ENCODE measurements at regions not wholly inside any gene's neighbourhood (a gene's known extent, or its start where the extent isn't known, plus 50 kb on each side); places are given as distances from the start of the nearest gene placed in this dataset.

DNA sequence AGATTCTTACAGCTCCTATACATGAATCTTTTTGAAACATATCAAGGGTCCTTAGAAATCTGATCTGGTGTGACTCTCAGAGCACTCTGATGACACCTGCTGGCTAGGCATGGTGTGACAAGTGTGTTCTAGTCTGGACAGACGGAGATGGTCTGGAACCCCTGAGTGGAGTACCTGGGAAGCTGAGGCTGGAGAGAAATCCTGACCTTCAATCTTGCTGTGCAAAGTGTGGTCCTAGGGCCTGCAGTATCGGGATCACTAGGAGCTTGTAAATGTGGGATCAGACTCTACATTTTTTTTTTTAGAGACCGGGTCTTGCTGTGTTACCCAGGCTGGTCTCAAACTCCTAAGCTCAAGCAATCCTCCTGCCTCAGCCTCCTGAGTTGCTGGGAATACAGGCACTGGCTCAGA is 78.6 kb upstream of the SOD1 start:
- Mint-ChIP-seq H3K9me3 (ENCODE audit: low read depth) (no peaks in the 10 kb centered on the region), H3K4me3 (no peak overlapping the region), H3K36me3 (no peaks in the 10 kb centered on the region), H3K27me3 (peaks cover 4% of the 10 kb centered on the region), H3K27ac (no peak overlapping the region), H3K4me1 (ENCODE audit: low read depth) (peaks cover 2% of the 10 kb centered on the region)

DNA sequence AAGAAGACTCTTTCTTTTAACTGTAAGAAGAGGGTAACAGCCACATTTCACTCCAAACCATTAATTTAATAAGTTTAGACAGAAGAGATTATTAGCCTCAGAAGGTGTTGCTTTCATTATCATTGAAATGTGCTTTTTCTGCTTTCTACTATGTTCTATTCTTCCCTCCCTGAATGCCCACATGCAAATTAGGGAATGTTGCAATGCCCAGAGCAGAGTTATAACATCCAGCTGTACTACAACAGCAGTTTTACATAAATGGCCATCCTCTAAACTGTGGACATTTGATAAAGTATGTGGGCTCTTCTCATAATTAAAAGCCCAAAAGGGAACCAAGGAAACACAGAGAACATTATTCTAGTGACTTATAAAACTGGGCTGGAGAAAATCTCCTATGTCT is 82.2 kb upstream of the SOD1 start:
- Mint-ChIP-seq H3K36me3 (no peaks in the 10 kb centered on the region), H3K9me3 (ENCODE audit: low read depth) (peaks cover 8% of the 10 kb centered on the region), H3K27ac (no peak overlapping the region), H3K27me3 (peaks cover 4% of the 10 kb centered on the region), H3K4me1 (ENCODE audit: low read depth) (peaks cover 2% of the 10 kb centered on the region), H3K4me3 (no peak overlapping the region)

DNA sequence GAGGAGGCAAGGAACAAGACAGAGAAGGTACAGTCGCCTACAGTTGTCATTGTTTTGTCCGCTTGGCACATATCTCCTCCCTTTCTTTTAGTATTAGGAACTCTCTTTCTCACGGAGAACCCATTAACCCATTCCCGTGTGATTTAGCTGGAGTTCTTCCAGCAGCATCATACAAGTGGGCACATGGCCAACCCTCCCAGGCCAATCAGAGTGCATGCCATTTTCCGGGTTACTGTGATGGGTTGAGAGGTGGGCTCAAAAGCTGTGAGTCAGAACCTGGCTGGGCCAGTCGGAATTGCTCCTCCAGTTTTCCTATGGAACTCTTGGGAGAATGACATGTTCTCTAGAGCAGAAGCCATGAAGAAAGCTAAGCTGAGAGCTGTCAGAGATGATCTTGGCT is 83.1 kb upstream of the SOD1 start:
- Mint-ChIP-seq H3K27ac (no peak overlapping the region), H3K36me3 (no peaks in the 10 kb centered on the region), H3K4me1 (ENCODE audit: low read depth) (peaks cover 2% of the 10 kb centered on the region), H3K27me3 (peaks cover 4% of the 10 kb centered on the region), H3K4me3 (no peak overlapping the region), H3K9me3 (ENCODE audit: low read depth) (peaks cover 8% of the 10 kb centered on the region)

DNA sequence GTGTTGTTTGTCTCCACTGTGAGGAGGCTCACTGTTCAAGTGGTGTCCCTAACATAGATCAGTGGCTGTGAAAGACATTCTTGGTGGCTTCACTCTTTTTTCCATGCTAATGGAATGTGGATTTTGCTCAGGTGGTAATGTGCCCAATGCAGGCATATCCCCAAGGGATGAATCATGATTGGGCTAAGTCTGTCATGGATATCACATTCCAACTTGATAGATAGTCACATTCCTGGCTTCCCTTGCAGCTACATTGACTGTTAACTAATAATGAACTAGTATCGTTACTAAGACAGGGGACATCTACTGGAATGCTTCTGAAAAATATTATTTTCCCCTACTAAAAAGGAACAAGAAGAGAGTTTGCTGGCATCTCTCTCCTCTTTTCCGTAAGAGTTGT is 86.3 kb upstream of the SOD1 start:
- Mint-ChIP-seq H3K4me1 (ENCODE audit: low read depth) (no peaks in the 10 kb centered on the region), H3K27ac (no peak overlapping the region), H3K4me3 (no peak overlapping the region), H3K27me3 (peaks cover 1% of the 10 kb centered on the region), H3K9me3 (ENCODE audit: low read depth) (peaks cover 8% of the 10 kb centered on the region), H3K36me3 (no peaks in the 10 kb centered on the region)

DNA sequence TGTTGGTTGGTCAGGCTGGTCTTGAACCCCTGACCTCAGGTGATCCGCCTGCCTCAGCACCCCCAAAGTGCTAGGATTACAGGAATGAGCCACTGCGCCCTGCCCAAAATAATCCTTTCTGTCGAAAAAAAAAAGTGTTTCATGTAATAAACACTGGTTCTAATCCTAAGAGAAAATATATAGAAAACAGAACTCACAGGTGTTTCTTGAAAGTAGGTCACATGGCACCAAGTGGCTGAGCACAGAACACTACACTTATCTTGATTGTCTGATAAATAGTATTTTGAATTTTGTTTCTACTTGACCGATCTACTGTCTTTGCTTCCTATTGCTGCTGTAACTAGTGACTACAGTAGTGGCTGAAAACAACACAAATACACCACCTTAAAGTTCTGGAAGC is 87.6 kb upstream of the SOD1 start:
- Mint-ChIP-seq H3K27ac (no peak overlapping the region), H3K4me1 (ENCODE audit: low read depth) (no peaks in the 10 kb centered on the region), H3K9me3 (ENCODE audit: low read depth) (peaks cover 8% of the 10 kb centered on the region), H3K36me3 (no peaks in the 10 kb centered on the region), H3K4me3 (no peak overlapping the region), H3K27me3 (no peaks in the 10 kb centered on the region)

DNA sequence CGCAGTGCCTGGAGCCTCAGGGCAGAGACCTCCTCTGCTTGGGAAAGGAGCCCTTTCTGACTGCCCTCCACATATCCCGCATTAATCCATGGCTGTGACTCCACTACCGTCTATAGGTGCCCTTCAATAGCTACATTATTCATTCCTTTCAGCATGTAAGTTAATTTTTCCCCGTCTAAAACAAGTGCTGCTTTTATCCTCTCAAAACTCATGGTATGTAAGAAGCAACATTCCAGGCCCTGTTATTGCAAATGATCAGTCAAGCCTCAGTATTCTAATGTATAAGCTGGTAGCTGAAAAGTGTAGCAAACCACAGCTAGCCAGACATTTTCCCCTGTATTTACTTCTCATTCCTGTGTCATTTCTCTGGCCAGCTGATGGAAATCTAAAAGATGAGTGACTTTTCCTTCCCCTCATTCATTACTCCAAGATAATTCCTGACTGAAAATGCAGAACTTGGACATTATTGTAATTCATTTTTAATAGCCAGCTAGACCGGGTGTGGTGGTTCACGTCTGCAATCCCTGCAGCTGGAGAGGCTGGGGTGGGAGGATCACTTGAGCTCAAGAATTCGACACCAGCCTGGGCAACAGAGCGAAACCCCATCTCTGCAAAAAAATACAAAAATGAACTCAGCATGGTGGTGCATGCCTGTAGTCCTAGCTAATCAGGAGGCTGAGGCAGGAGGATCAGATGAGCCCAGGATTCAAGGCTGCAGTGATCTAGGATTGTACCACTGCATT is 88.5 kb upstream of the SOD1 start:
- Mint-ChIP-seq H3K36me3 (no peaks in the 10 kb centered on the region), H3K27me3 (no peaks in the 10 kb centered on the region), H3K27ac (no peak overlapping the region), H3K4me3 (no peak overlapping the region), H3K9me3 (ENCODE audit: low read depth) (peaks cover 8% of the 10 kb centered on the region), H3K4me1 (ENCODE audit: low read depth) (no peaks in the 10 kb centered on the region)

DNA sequence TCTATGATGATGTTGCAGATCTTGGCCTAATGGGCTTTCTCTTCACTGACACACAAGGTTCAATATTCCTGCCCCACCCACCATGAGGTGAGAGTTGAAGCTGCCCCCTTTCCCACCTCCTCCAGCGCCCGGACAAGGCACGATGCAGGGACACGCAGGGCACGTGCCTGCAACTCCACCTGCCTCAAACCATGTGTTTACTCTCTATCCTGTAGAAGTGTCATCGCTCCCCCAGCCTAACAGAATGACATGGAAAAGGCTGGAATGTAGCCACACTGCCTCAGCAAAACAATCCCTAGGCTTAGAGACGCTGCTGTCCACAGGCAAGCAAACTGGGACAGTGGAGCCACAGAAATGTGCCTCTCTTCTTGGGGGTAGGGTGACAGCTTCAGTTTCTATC is 92.9 kb upstream of the SOD1 start:
- Mint-ChIP-seq H3K4me3 (no peak overlapping the region), H3K9me3 (ENCODE audit: low read depth) (no peaks in the 10 kb centered on the region), H3K4me1 (ENCODE audit: low read depth) (no peaks in the 10 kb centered on the region), H3K36me3 (no peaks in the 10 kb centered on the region), H3K27ac (no peak overlapping the region), H3K27me3 (no peaks in the 10 kb centered on the region)

DNA sequence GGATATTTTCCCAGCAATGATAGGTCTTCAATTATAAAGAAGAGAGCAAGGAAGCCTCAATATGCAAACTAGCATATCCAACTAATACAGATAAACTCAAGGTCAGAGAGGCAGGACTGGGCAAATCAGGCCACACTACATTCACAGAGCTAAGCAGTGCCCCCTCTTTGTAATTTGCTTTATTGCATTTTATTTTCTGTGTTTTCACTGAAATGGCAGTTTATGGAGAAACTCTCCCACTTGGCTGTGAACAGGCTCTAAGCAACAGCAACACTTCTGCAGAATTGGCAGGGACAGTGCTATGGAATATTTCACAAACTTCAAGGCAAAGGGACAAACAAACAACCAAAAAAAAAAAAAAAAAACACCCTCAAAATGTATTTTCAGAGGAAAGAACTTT is 93.4 kb upstream of the SOD1 start:
- Mint-ChIP-seq H3K27ac (no peak overlapping the region), H3K27me3 (no peaks in the 10 kb centered on the region), H3K4me3 (no peak overlapping the region), H3K4me1 (ENCODE audit: low read depth) (no peaks in the 10 kb centered on the region), H3K9me3 (ENCODE audit: low read depth) (no peaks in the 10 kb centered on the region), H3K36me3 (no peaks in the 10 kb centered on the region)

DNA sequence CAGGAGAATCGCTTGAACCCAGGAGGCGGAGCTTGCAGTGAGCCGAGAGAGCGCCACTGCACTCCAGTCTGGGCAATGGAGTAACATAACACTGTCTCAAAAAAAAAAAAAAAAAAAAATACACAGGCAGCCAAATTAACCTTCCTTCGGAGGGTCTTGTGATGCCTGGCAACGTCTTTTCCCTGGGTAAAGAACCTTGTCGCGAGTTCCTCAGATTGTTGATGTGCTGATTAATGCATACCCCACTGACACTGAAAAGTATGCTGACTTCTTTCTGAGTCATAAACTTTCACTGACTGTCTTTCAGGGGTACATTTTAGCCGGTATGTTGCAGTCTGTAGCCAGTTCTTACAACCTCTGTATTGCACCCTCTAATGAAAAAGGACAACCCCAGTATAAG is 95.1 kb upstream of the SOD1 start:
- H3K4me1 Mint-ChIP-seq (ENCODE audit: low read depth), result peaks cover 10% of the 10 kb centered on the region
- no peaks in the 10 kb centered on the region for H3K27me3 Mint-ChIP-seq
- H3K36me3 Mint-ChIP-seq, result no peaks in the 10 kb centered on the region
- no peaks in the 10 kb centered on the region for H3K9me3 Mint-ChIP-seq (ENCODE audit: low read depth)
- no peak overlapping the region for H3K27ac Mint-ChIP-seq
- H3K4me3 Mint-ChIP-seq, result no peak overlapping the region

DNA sequence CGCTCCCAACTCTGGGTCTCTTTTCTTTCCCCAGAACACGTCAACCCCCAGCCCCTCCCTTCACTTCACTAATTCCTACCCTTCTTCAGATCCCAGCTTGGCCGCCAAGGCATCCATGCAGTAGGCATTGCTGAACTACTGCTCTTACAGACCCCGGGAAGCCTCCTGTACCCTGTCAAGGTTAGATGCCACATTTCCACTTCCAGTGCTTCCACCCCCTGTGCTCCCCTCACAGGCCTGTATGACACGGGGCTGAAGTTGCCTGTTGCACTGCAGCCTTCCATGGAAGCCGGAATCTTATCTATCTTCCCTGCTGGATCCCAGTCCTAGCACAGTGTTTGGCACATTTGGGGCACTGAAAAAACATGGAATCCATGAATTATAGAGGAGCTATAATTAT is 99.0 kb upstream of the SOD1 start:
- peaks cover 30% of the 10 kb centered on the region for H3K4me1 Mint-ChIP-seq (ENCODE audit: low read depth)
- H3K9me3 Mint-ChIP-seq (ENCODE audit: low read depth), result no peaks in the 10 kb centered on the region
- no peaks in the 10 kb centered on the region for H3K27me3 Mint-ChIP-seq
- peak overlapping the region; percentile 99 for H3K4me3 Mint-ChIP-seq
- H3K36me3 Mint-ChIP-seq, result no peaks in the 10 kb centered on the region
- H3K27ac Mint-ChIP-seq, result no peak overlapping the region

DNA sequence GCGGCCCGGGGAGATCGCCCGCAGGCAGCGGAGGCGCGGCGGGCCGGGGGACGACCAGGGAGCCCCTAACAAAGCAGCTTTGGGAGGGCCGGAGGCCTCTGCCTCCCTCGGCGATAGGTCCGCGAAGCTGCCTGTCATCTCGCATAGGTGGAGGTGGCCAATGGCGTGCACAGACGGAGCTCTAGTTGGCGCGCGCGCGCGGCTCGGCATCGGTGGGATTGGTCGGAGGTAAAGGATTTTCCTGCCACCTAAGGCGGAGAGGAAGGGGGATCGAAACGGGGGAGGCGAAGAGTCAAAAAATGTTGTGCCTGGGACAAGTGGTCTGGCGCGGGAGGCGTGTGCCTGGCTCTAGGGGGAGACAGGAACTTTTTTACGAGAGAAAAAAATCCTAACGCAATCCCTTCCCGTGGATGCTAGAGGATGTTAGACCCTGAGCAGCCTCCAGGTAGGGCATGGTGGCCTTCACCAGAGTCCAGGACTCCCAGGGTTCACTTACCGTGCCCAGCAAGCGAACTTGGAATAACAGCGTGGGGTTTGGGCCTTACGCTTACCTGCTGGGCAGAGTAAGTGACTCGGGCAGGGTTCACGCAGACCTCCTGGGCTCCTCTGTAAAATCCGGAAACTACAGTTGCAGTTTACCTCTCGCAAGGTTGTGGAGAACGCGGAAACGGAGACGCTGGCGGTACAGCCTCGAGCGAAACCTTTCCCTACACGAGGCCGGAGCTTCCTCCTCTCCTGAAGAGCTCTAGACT is 99.9 kb upstream of the SOD1 start:
- Mint-ChIP-seq H3K36me3 (no peaks in the 10 kb centered on the region), H3K27ac (peak overlapping the region; percentile 93), H3K9me3 (ENCODE audit: low read depth) (no peaks in the 10 kb centered on the region), H3K4me1 (ENCODE audit: low read depth) (peaks cover 39% of the 10 kb centered on the region), H3K27me3 (no peaks in the 10 kb centered on the region), H3K4me3 (peak overlapping the region; percentile 99)

DNA sequence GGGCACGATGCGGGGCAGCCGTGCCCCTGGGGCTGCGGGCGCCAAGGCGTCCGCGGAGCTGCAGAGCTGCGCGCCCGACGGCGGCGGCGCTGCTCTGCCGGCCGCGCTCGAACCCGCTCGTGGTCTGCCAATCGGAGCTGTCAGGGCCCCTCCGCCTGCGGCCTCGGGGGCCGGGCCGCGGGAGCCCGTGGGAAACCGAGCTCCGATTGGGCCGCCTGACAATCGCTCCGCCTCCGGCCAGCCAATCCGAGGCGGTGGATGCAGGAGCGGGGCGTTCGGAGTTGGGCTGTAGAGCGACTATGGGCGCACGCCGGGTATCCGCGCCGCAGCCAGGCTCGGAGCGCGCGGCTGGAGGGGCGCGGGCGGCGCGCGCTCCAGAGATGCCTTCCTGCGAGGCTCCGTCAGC is 100.5 kb upstream of the SOD1 start:
- Mint-ChIP-seq H3K27ac (no peak overlapping the region), H3K4me3 (peak overlapping the region; percentile 99), H3K9me3 (ENCODE audit: low read depth) (no peaks in the 10 kb centered on the region), H3K4me1 (ENCODE audit: low read depth) (peaks cover 45% of the 10 kb centered on the region), H3K36me3 (peaks cover 2% of the 10 kb centered on the region), H3K27me3 (no peaks in the 10 kb centered on the region)

DNA sequence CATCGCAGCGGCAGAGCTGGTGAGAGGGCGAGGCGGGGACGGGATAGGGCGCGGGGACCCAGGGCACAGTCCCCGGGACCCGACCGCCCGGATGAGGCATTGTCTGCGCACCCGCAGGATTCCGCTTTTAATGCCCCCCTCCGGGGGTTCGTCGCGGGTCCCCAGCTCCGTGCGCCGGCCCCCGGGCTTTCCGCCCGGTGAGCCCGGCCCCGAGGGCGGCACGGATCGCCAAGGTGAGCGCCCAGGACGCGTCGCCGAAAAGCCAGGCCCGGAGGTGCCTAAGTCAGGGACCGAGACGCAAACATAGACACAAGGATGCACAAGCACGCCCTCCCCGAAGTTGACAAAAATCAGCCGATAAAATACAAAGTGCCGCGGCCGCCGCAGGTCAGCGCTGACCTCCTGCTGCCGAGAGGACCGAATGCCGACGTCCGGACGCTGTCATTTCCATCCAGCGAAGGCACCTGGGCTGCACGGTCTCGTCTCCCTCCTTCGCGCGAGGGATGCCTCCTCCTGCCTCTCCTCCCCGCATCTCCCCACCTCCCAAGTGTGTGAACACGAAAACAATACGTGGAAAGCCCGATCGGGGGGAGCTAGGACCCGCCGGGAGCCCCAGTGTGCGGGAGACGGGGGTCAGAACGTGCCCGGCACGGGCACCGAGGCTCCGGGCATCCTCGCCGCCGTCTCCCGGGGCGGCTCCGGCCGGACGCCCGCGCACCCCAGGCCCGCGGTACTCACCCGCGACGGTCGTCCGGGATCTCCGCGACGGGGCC is 101.1 kb upstream of the SOD1 start:
- Mint-ChIP-seq H3K4me1 (ENCODE audit: low read depth) (peaks cover 49% of the 10 kb centered on the region), H3K27me3 (no peaks in the 10 kb centered on the region), H3K9me3 (ENCODE audit: low read depth) (no peaks in the 10 kb centered on the region), H3K27ac (no peak overlapping the region), H3K4me3 (peak overlapping the region; percentile 84), H3K36me3 (peaks cover 2% of the 10 kb centered on the region)

DNA sequence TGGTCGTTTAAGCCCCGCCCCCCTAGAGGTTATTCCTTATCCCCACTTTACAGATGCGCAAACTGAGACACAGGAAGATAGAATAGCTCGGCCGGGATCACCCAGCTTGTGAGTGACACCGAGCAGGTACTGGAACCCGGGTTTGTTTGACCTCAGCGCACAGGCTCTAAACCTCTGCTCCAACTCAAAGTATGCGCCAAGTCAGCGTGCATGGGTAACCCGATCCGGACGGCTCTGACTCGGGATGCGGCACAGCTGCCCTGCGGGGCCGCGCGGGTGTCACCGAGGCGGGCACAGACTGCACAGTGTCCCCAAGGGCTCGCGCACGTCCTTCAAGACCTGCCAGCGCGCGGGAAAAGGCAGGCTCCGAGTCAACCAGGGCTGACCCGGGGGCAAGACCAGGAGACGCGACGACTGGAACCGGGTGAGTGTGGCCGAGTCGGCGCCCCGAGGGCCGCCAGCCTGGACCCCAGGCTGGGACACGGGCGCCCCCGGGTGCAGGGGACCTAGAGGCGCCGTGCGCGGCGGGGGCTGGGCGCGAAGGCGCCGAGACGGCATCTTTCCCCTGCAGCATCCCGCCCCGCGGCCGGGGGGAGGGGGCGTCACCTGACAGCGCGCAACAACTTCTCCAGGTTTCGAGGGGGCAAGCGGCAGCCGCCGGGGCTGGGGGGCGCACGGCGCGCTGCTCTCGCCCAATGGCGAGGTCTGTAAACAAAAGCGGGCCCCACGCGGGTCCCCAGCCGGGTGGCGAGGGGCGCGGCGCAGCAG is 101.9 kb upstream of the SOD1 start:
- H3K27me3 Mint-ChIP-seq, result no peaks in the 10 kb centered on the region
- H3K4me1 Mint-ChIP-seq (ENCODE audit: low read depth), result peaks cover 53% of the 10 kb centered on the region
- H3K36me3 Mint-ChIP-seq, result peaks cover 2% of the 10 kb centered on the region
- peak overlapping the region; percentile 82 for H3K4me3 Mint-ChIP-seq
- H3K9me3 Mint-ChIP-seq (ENCODE audit: low read depth), result no peaks in the 10 kb centered on the region
- H3K27ac Mint-ChIP-seq, result no peak overlapping the region

DNA sequence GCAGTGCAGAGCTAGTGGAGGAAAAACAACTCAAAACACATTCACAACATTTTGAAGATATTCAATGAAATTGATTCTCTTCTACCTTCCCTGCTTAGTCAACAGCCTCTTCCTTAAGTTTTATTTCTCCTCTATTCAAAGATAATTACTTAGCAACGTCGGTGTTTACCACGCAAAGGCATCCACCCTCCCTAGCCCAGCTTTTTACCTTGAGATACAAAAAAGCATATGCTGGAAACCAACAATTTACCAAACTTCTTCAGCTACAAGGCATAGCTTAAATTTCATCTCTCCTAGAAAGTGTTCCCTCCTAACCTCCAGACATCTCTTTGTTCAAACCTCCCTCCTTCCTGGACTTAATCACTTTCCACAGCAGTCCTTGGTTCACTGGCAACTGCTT is 102.8 kb upstream of the SOD1 start:
- Mint-ChIP-seq H3K4me3 (peak overlapping the region; percentile 82), H3K36me3 (peaks cover 2% of the 10 kb centered on the region), H3K4me1 (ENCODE audit: low read depth) (peaks cover 53% of the 10 kb centered on the region), H3K9me3 (ENCODE audit: low read depth) (no peaks in the 10 kb centered on the region), H3K27ac (no peak overlapping the region), H3K27me3 (no peaks in the 10 kb centered on the region)

All from activated naive CD8-positive, alpha-beta T cell (primary cell).